Heart left ventricle (tissue), 13 donors: ENCODE measurements at regions not wholly inside any gene's neighbourhood (a gene's known extent, or its start where the extent isn't known, plus 50 kb on each side); places are given as distances from the start of the nearest gene placed in this dataset.

Source experiments
- CTCF ChIP-seq, 12 donors: fragments of 200-600 bp; sonication (generic) in 4 of 12; IDR thresholded peaks; one replicate each; pipeline versions ENCODE4 v1.5.0 to v1.8.0; 2018 to 2022; ENCODE audit warnings: antibody characterized with exemption in 12 of 12, mild to moderate bottlenecking in 5 of 12
- POLR2A ChIP-seq, 2 donors: fragments of 450-650 bp; IDR thresholded peaks; one replicate each; pipeline ENCODE4 v1.6.1; 2017; ENCODE audit warnings: antibody characterized with exemption in 2 of 2, mild to moderate bottlenecking in 2 of 2, moderate library complexity in 2 of 2
- donor health status: ischemic (EF 13 %, LVEDD 7.1; RV severe dilation, severe dysfunction).
- donor health status: DM: no; HTN: yes; CAD: no.
- donor health status: DM: no; HTN: no; CAD: no.
- donor health status: ischemic (EF 25% LVEDD 6.9; RV normal size, moderate dysfunction).
- donor health status: ischemic (EF 25% LVEDD 5.7; RV mildly dilated, moderate dysfunction).
- donor health status: ischemic (EF 35%, LVEDD 5.7; RV mildly dilated, moderate dysfunction).
- donor health status: nonischemic (EF 11% LVEDD 7.7; RV severe dilation, severe dysfunction).
- donor health status: DM: yes; HTN: yes; CAD: no.
- donor health status: PGD.
- donor health status: ischemic (EF 29% LVEDD 5.4; RV normal size, mild dysfunction).
- donor health status: nonischemic (EF 23%, LVEDD 6.1; RV moderate dilation, normal function).

- TF ChIP-seq CTCF (IDR thresholded peaks at IDR 0.05) (no peak), POLR2A (IDR thresholded peaks at IDR 0.05) (no peak)
Observed at GRCh38 chr18:44179693-44180092, 501.0 kb upstream of the SETBP1 start.
